Erythroblast (primary cell): ENCODE measurements at regions not wholly inside any gene's neighbourhood (a gene's known extent, or its start where the extent isn't known, plus 50 kb on each side); places are given as distances from the start of the nearest gene placed in this dataset.

ENCODE experiments used
- GATA1 ChIP-seq: IDR thresholded peaks from 2 replicates; pipeline ENCODE4 v1.6.1; 2011; ENCODE audit warnings: low read depth, mild to moderate bottlenecking, control low read depth, low read length, moderate library complexity
- POLR2A ChIP-seq: IDR thresholded peaks from 2 replicates; pipeline ENCODE4 v1.6.1; 2011; ENCODE audit warnings: mild to moderate bottlenecking, low read length

DNA sequence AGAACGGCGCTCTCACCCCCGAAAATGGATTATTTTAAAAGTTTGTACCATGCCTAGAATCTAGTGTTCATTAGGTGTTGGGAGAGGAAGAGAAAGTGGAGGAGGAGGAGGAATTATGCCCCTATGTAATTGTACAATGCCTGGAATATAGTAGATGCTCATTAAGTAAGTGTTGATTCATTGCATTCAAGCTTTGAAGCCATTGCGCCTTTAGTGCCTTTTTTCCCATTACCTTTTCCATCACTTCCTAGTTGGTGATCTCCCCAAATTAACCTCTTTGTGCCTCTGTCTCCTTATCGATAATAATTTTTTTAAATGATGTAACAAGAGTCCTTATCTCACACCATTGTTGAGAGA lies 220.7 kb upstream of the PRICKLE2 start:
- TF ChIP-seq POLR2A: no peak
- TF ChIP-seq GATA1: no peak
